Cardiac fibroblast (primary cell): ENCODE measurements at regions not wholly inside any gene's neighbourhood (a gene's known extent, or its start where the extent isn't known, plus 50 kb on each side); places are given as distances from the start of the nearest gene placed in this dataset.
"Not testable (repeated sequence)": the region's sequence is repeated elsewhere in the genome, so short reads cannot be mapped to it uniquely, and the experiment has no call there.

Source experiments
- DNase-seq, 2 donors: peaks; one replicate each; pipeline versions ENCODE4 v3.0.0 to v3.0.0-alpha.2; 2010; ENCODE audit warnings: low read depth in 2 of 2
- H3K4me3 ChIP-seq, 2 donors: replicated peaks in 1 of 2; 1 replicate in 1 of 2; 2 replicates in 1 of 2; pipeline ENCODE4 v1.5.1; 2011; ENCODE audit warnings: low read depth in 2 of 2, low read length in 2 of 2, mild to moderate bottlenecking in 2 of 2, moderate library complexity in 1 of 2
- TF ChIP-seq, protein P1 (sequence below): IDR thresholded peaks from one replicate; pipeline ENCODE4 v1.5.1; 2011; ENCODE audit warnings: low read depth, mild to moderate bottlenecking, low read length, inconsistent platforms

DNA sequence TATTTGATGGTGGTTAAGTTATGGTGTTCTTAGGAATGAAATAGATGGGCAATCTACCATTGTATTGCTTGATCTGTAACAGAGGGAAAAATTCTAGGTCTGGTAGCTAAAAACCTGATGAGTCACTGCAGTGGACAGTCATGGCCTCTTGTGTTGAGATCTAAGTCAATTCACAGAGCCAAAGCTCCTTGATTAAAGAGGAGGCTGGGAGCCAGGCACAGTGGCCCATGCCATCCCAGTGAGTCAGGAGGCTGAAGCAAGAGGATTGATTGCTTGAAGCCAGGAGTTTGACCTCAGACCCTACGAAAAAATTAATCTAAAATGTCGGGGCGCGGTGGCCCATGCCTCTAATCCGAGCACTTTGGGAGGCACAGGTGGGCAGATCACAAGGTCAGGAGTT lies 67.1 kb upstream of the KPNA3 start:
- DNase-seq, result peak; percentile 83 to 97
- TF ChIP-seq, protein P1, sequence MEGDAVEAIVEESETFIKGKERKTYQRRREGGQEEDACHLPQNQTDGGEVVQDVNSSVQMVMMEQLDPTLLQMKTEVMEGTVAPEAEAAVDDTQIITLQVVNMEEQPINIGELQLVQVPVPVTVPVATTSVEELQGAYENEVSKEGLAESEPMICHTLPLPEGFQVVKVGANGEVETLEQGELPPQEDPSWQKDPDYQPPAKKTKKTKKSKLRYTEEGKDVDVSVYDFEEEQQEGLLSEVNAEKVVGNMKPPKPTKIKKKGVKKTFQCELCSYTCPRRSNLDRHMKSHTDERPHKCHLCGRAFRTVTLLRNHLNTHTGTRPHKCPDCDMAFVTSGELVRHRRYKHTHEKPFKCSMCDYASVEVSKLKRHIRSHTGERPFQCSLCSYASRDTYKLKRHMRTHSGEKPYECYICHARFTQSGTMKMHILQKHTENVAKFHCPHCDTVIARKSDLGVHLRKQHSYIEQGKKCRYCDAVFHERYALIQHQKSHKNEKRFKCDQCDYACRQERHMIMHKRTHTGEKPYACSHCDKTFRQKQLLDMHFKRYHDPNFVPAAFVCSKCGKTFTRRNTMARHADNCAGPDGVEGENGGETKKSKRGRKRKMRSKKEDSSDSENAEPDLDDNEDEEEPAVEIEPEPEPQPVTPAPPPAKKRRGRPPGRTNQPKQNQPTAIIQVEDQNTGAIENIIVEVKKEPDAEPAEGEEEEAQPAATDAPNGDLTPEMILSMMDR, result no peak

DNA sequence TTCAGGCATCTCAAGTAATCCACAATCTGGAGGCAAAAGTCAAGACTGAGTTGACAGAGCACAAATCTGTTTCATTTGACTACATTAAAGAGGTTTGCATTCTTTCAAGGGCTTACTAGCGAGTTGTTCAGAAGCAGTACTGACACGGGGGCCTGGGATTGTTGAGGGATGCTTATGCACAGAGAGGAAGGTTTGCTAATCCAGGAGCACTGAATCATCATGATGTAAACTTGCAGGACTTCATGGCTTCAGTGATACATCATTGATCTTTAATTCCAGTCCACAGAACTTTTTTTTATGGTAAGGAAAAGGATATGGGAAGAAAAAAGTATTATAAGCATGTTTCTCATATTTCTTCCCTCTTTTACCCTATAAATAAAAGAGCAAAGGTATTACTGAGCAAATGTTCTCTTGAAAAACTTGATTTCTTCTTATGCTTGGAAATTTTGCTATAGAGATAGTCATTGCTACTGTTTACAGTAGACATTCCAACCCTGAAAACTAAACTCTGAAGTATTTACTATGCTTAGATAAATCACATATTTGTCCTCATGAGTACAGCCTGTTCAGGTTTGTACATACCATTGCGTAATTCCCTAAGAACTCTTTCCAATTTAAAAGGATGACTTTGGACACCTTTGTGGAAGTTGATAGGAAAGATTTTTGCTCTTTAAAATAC lies 65.8 kb upstream of the KPNA3 start:
- DNase-seq, result peak; percentile 85 to 99
- no peak overlapping the region for H3K4me3 ChIP-seq
- TF ChIP-seq, protein P1, result no peak

More for the DNA sequence above, 67.1 kb upstream of the KPNA3 start:
- no peak overlapping the region for H3K4me3 ChIP-seq

DNA sequence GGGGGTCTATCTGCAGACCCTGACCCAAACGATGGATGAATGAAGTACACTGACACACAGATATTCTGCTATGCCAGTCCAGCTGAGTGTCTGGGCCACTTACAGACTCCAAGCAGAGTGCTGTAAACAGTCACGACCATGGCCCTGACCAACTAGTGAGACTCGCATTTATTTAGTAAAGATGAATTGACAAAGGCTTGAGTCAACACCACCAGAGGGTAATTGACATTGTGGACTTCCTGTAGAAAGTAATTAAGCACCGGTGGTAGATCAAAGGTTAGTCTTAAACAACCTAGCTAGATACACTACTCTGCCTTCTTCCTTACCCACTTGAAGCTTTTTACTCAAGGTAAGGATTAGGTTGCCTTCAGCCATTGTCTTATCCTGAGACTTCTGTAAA lies 63.4 kb upstream of the KPNA3 start:
- TF ChIP-seq, protein P1, result no peak
- no peak for DNase-seq

DNA sequence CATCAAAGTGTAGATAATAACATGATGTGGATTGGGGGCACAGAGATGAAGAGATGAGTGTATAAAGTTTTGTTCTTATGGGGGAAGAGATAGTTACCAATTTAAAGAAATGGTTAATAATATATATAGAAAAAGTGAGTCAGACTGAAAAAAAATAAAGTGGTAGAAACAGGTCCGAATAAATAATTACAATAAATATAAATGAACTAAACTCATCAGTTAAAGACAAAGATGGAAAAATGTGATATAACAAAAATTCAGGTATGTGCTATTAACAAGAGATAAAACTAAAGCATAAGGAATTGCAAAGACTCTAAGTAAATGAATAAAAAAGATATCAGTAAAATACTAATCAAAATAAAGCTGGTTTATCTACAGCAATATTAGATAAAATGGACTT lies 61.1 kb upstream of the KPNA3 start:
- no peak for DNase-seq
- no peak overlapping the region for H3K4me3 ChIP-seq
- TF ChIP-seq, protein P1, result no peak

More for the DNA sequence above, 63.4 kb upstream of the KPNA3 start:
- no peak overlapping the region for H3K4me3 ChIP-seq

DNA sequence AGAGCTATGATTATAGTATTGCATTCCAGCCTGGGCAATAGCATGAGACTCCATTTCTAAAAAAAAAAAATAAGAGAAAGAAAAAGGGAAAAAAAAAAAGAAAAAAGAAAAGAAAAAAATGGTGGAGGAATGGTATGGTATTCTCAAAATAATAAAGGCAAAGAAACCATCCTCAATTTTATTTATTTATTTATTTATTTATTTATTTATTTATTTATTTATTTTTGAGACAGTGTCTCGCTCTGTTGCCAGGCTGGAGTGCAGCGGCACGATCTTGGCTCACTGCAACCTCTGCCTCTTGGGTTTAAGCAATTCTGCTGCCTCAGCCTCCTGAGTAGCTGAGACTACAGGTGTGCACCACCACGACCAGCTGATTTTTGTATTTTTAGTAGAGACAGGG lies 60.0 kb upstream of the KPNA3 start:
- H3K4me3 ChIP-seq, DNase-seq: not testable (repeated sequence)

DNA sequence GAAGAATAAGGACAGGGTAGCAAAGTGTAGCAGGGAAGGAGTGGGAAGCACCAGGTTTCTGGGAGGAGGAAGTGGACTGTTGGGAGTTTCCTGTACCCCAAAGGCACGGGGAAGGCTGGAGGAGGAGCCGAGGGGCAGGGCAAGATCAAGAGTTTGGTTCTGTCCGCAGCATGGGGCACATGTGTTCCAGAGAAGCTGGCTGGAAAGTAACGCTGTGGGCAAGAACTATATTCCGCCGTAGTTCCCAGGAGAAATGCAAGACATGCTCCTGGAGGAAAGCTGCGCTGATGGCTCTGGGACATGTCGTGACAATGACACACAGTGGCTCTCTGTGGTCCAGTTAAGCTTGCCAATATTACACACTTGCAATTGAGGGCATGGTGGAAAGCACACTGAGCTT lies 51.7 kb upstream of the KPNA3 start:
- TF ChIP-seq, protein P1, result no peak
- H3K4me3 ChIP-seq, result no peak overlapping the region
- DNase-seq, result no peak
